CD14-positive monocyte (primary cell): ENCODE measurements at regions not wholly inside any gene's neighbourhood (a gene's known extent, or its start where the extent isn't known, plus 50 kb on each side); places are given as distances from the start of the nearest gene placed in this dataset.

Experiments used
- DNase-seq, 3 donors: peaks; one replicate each; pipeline ENCODE4 v3.0.0-alpha.2; 2011 to 2022
- H2AFZ ChIP-seq: 2 replicates; pipeline ENCODE4 v1.6.0; 2012; ENCODE audit warnings: mild to moderate bottlenecking, low read depth, low read length, inconsistent platforms; ENCODE audit not compliant: insufficient read depth, poor library complexity, severe bottlenecking
- H3K27ac ChIP-seq, 2 donors: 1 replicate in 1 of 2; 2 replicates in 1 of 2; pipeline ENCODE4 v1.5.1; 2012 to 2013; ENCODE audit warnings: low read length in 2 of 2, control low read depth in 1 of 2, inconsistent platforms in 1 of 2, low read depth in 1 of 2, mild to moderate bottlenecking in 1 of 2
- H3K27me3 ChIP-seq, 2 donors: one replicate each; pipeline versions ENCODE4 v1.6.0 to v1.6.1; 2011 to 2013; ENCODE audit warnings: low read length in 2 of 2; ENCODE audit not compliant: control insufficient read depth in 2 of 2, insufficient read depth in 2 of 2
- H3K36me3 ChIP-seq, 2 donors: replicated peaks in 1 of 2; 1 replicate in 1 of 2; 2 replicates in 1 of 2; pipeline versions ENCODE4 v1.5.1 to v1.6.1; 2012 to 2013; ENCODE audit warnings: low read length in 2 of 2, control low read depth in 1 of 2, inconsistent platforms in 1 of 2, mild to moderate bottlenecking in 1 of 2; ENCODE audit not compliant: insufficient read depth in 2 of 2, control insufficient read depth in 1 of 2
- H3K4me1 ChIP-seq, 2 donors: 1 replicate in 1 of 2; 2 replicates in 1 of 2; pipeline versions ENCODE4 v1.5.1 to v1.6.1; 2012 to 2013; ENCODE audit warnings: low read length in 2 of 2, control low read depth in 1 of 2, inconsistent platforms in 1 of 2, mild to moderate bottlenecking in 1 of 2, moderate library complexity in 1 of 2; ENCODE audit not compliant: insufficient read depth in 2 of 2, control insufficient read depth in 1 of 2
- H3K4me2 ChIP-seq: replicated peaks from 2 replicates; pipeline ENCODE3; 2012; ENCODE audit warnings: low read length, moderate library complexity, mild to moderate bottlenecking; ENCODE audit not compliant: poor library complexity, severe bottlenecking; ENCODE audit errors: extremely low read depth
- H3K4me3 ChIP-seq, 3 experiments: fragments of 200-600 bp in 1 of 3; sonication (generic) in 1 of 3; replicated peaks in 1 of 3; 1 replicate in 2 of 3; 2 replicates in 1 of 3; pipeline ENCODE4 v1.5.1; 2011 to 2013; ENCODE audit warnings: low read length in 3 of 3, mild to moderate bottlenecking in 3 of 3, control low read depth in 2 of 3, low read depth in 2 of 3, inconsistent platforms in 1 of 3, moderate library complexity in 1 of 3
- H3K79me2 ChIP-seq: 2 replicates; pipeline ENCODE4 v1.6.0; 2012; ENCODE audit warnings: mild to moderate bottlenecking, control low read depth, inconsistent platforms, low read length, moderate library complexity; ENCODE audit not compliant: insufficient read depth
- H3K9ac ChIP-seq: 2 replicates; pipeline ENCODE4 v1.6.0; 2017; ENCODE audit warnings: low read length, mild to moderate bottlenecking; ENCODE audit not compliant: insufficient read depth, poor library complexity, severe bottlenecking
- H3K9me3 ChIP-seq, 2 donors: replicated peaks in 1 of 2; 1 replicate in 1 of 2; 2 replicates in 1 of 2; pipeline versions ENCODE4 v1.5.1 to v1.6.1; 2012 to 2013; ENCODE audit warnings: low read length in 2 of 2, control low read depth in 1 of 2; ENCODE audit not compliant: control insufficient read depth in 1 of 2, insufficient read depth in 1 of 2
- H4K20me1 ChIP-seq: 2 replicates; pipeline ENCODE4 v1.6.0; 2012; ENCODE audit warnings: mild to moderate bottlenecking, low read length, control low read depth, moderate library complexity; ENCODE audit not compliant: insufficient read depth
- H3K27ac Mint-ChIP-seq, 7 donors: one replicate each; pipeline ENCODE4 v1.8.0; 2020; ENCODE audit warnings: mild to moderate bottlenecking in 7 of 7, mixed read lengths in 7 of 7, moderate library complexity in 6 of 7, inconsistent platforms in 2 of 7
- H3K27me3 Mint-ChIP-seq, 3 donors: one replicate each; pipeline ENCODE4 v1.8.0; 2021 to 2022; ENCODE audit warnings: low read depth in 3 of 3, mild to moderate bottlenecking in 3 of 3, mixed read lengths in 3 of 3, moderate library complexity in 3 of 3, inconsistent platforms in 1 of 3
- H3K36me3 Mint-ChIP-seq, 2 donors: one replicate each; pipeline ENCODE4 v1.8.0; 2020; ENCODE audit warnings: mixed read lengths in 2 of 2, inconsistent platforms in 1 of 2, mild to moderate bottlenecking in 1 of 2
- H3K4me1 Mint-ChIP-seq: one replicate; pipeline ENCODE4 v1.8.0; 2020; ENCODE audit warnings: mild to moderate bottlenecking, mixed read lengths
- H3K4me3 Mint-ChIP-seq, 2 donors: one replicate each; pipeline ENCODE4 v1.8.0; 2020; ENCODE audit warnings: mild to moderate bottlenecking in 2 of 2, mixed read lengths in 2 of 2, moderate library complexity in 1 of 2
- H3K9me3 Mint-ChIP-seq, 7 donors: one replicate each; pipeline ENCODE4 v1.8.0; 2020 to 2022; ENCODE audit warnings: mixed read lengths in 7 of 7, mild to moderate bottlenecking in 6 of 7, moderate library complexity in 6 of 7, inconsistent platforms in 2 of 7
- CTCF ChIP-seq: fragments of 200-600 bp; IDR thresholded peaks from one replicate; pipeline ENCODE4 v1.8.0; 2022; ENCODE audit warnings: antibody characterized with exemption, mild to moderate bottlenecking
- WGBS: methylation state at CpG from one replicate; pipeline ENCODE4 v1.1.5; 2013; ENCODE audit warnings: missing lambda C conversion rate; ENCODE audit not compliant: insufficient coverage; 5-methylcytosine and 5-hydroxymethylcytosine counted together
- intact Hi-C, 2 donors: fragments of 100-400 bp; cut with micrococcal nuclease; formaldehyde crosslinking; loops; one replicate each; pipeline versions ENCODE4 v1.15.0 to v1.15.1; 2023

- Histone ChIP-seq H3K27ac (no peak overlapping the region), H3K27me3 (no peaks in the 10 kb centered on the region), H2AFZ (no peak overlapping the region), H3K4me1 (no peaks in the 10 kb centered on the region), H4K20me1 (no peaks in the 10 kb centered on the region), H3K36me3 (no peaks in the 10 kb centered on the region), H3K9ac (no peak overlapping the region), H3K4me3 (no peak overlapping the region), H3K79me2 (no peaks in the 10 kb centered on the region), H3K4me2 (no peak overlapping the region), H3K9me3 (no peaks in the 10 kb centered on the region)
- no peak for TF ChIP-seq CTCF
- Mint-ChIP-seq H3K4me1 (peaks cover 2% of the 10 kb centered on the region), H3K36me3 (no peaks in the 10 kb centered on the region), H3K27me3 (peaks cover 0 to 3% (median 0%) of the 10 kb centered on the region in 3 donors), H3K4me3 (no peak overlapping the region), H3K27ac (no peak overlapping the region), H3K9me3 (peaks cover 0 to 2% (median 0%) of the 10 kb centered on the region in 7 donors)
- intact Hi-C loops, result no loop called here
- WGBS, result no CpG with 5 or more reads among the region's 3 CpGs
- DNase-seq, result no peak
Observed at GRCh38 chr1:184324972-184325371, 61.9 kb upstream of the C1orf21 start.

DNA sequence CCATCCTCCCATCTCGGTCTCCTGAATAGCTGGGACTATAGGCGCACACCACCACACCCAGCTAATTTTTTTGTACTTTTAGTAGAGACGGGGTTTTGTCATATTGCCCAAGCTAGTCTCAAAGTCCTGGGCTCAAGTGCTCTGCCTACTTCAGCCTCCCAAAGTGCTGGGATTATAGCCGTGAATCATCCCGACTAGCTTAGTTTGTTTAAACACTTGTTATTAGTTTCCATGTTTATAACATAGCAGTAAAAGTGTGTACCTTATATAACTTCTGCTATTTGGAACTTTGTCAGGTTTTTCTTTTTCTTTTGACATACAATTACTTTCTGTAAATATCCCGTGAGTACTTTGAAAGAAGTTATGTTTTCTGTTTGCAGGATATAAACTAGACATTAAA, 60.6 kb upstream of the C1orf21 start:
- intact Hi-C loops, result no loop called here
- no peak overlapping the region for H3K4me2 ChIP-seq
- no peaks in the 10 kb centered on the region for H4K20me1 ChIP-seq
- H3K4me3 ChIP-seq, result no peak overlapping the region
- Mint-ChIP-seq H3K4me1 (peaks cover 2% of the 10 kb centered on the region), H3K27me3 (peaks cover 0 to 3% (median 2%) of the 10 kb centered on the region in 3 donors), H3K9me3 (peaks cover 0 to 2% (median 0%) of the 10 kb centered on the region in 7 donors), H3K4me3 (no peak overlapping the region), H3K27ac (no peak overlapping the region), H3K36me3 (no peaks in the 10 kb centered on the region)
- no peaks in the 10 kb centered on the region for H3K36me3 ChIP-seq
- no peaks in the 10 kb centered on the region for H3K9me3 ChIP-seq
- WGBS, result 100% methylated on average over 1 of the region's 6 CpGs
- no peaks in the 10 kb centered on the region for H3K4me1 ChIP-seq
- no peaks in the 10 kb centered on the region for H3K27me3 ChIP-seq
- no peak for TF ChIP-seq CTCF
- no peak for DNase-seq
- no peak overlapping the region for H2AFZ ChIP-seq
- no peaks in the 10 kb centered on the region for H3K79me2 ChIP-seq
- no peak overlapping the region for H3K9ac ChIP-seq
- H3K27ac ChIP-seq, result no peak overlapping the region
